ENCODE measurements at regions not wholly inside any gene's neighbourhood (a gene's known extent, or its start where the extent isn't known, plus 50 kb on each side); places are given as distances from the start of the nearest gene placed in this dataset.

DNA sequence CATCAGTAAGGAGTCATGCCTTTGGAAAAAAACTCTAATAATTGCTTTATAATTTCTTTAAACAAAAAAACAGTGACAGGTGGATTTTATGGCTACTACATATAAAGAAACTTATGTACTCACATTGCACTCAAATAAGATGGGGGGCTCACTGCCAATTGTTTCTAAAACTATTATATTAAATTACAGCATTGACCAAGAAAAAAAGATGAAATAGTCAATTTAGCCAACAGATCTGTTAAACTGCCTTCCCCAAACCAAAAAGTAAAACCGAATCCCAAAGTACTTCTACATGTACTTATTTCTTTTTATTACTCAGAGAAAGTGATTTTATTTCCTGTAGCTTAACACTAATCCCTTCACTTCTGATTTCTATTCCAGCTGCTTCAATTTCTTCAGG is 716.8 kb upstream of the SLITRK5 start:
- TF ChIP-seq EZH2phosphoT487 (IDR thresholded peaks at IDR 0.05) (no peak), EZH2 (IDR thresholded peaks at IDR 0.05) (no peak)

Data from neural progenitor cell (in vitro differentiated cells).